Stomach (tissue), 8 donors: ENCODE measurements at regions not wholly inside any gene's neighbourhood (a gene's known extent, or its start where the extent isn't known, plus 50 kb on each side); places are given as distances from the start of the nearest gene placed in this dataset.

Experiments
- DNase-seq, 2 donors: peaks; one replicate each; pipeline versions ENCODE4 v3.0.0 to v3.0.0-alpha.2; 2013 to 2019
- H3K27ac ChIP-seq, 5 donors: fragments of 200-600 bp in 4 of 5; sonication (generic) in 4 of 5; one replicate each; pipeline ENCODE4 v1.5.1; 2013 to 2019; ENCODE audit warnings: mild to moderate bottlenecking in 1 of 5, moderate library complexity in 1 of 5
- H3K27me3 ChIP-seq, 3 donors: fragments of 200-600 bp; sonication (generic); one replicate each; pipeline ENCODE4 v1.5.1; 2017 to 2019; ENCODE audit warnings: mixed run types in 1 of 3
- H3K36me3 ChIP-seq, 4 donors: fragments of 200-600 bp; sonication (generic); 1 replicate in 3 of 4; 2 replicates in 1 of 4; pipeline ENCODE4 v1.5.1; 2016 to 2019
- H3K4me1 ChIP-seq, 4 donors: fragments of 200-600 bp; sonication (generic); one replicate each; pipeline ENCODE4 v1.5.1; 2016 to 2019
- H3K4me3 ChIP-seq, 4 donors: fragments of 200-600 bp; sonication (generic) in 3 of 4; one replicate each; pipeline ENCODE4 v1.5.1; 2016 to 2019; ENCODE audit warnings: mild to moderate bottlenecking in 1 of 4
- H3K9me3 ChIP-seq, 4 donors: fragments of 200-600 bp; sonication (generic); one replicate each; pipeline ENCODE4 v1.5.1; 2016 to 2019
- CTCF ChIP-seq, 7 experiments: fragments of 450-650 bp in 4 of 7; fragments of 200-600 bp in 3 of 7; sonication (generic) in 3 of 7; IDR thresholded peaks; one replicate each; pipeline ENCODE4 v1.5.1; 2016 to 2019; ENCODE audit warnings: antibody characterized with exemption in 7 of 7, control low read depth in 2 of 7, mild to moderate bottlenecking in 1 of 7
- EP300 ChIP-seq: sonication (generic); formaldehyde crosslinking; IDR thresholded peaks from one replicate; pipeline ENCODE4 v1.6.1; 2017; ENCODE audit warnings: antibody characterized with exemption
- POLR2A ChIP-seq, 4 donors: fragments of 450-650 bp; IDR thresholded peaks; one replicate each; pipeline ENCODE4 v1.6.1; 2016; ENCODE audit warnings: antibody characterized with exemption in 4 of 4, control low read depth in 2 of 4, mild to moderate bottlenecking in 1 of 4, moderate library complexity in 1 of 4
- POLR2AphosphoS5 ChIP-seq, 3 donors: sonication (generic); formaldehyde crosslinking; IDR thresholded peaks; one replicate each; pipeline ENCODE4 v1.6.1; 2016; ENCODE audit warnings: antibody characterized with exemption in 3 of 3
- whole genome bisulfite sequencing, 5 donors: extraction: QIAGEN DNeasy Blood & Tissue Kit in 3 of 5; methylation state at CpG; one replicate each; pipeline versions ENCODE4 v1.1.5 to v1.1.7; 2013 to 2018; 5-methylcytosine and 5-hydroxymethylcytosine counted together
- intact Hi-C: fragments of 100-400 bp; cut with DNase I; formaldehyde crosslinking; loops from one replicate; pipeline ENCODE4 v1.15.1; 2023; ENCODE audit warnings: low total_unique reads
- donor health status: healthy with polysubstance abuse.
- donor health status: Bipolar disorder and iron deficiency.
- donor health status: healthy.

GRCh38 chr11:127252321-127252720, 251.8 kb upstream of the KIRREL3 start:
- intact Hi-C loops = no loop called here
- no peaks in the 10 kb centered on the region for H3K36me3 ChIP-seq
- TF ChIP-seq EP300 = no peak
- no peak for TF ChIP-seq POLR2A (IDR thresholded peaks at IDR 0.05)
- no peak for TF ChIP-seq POLR2AphosphoS5 (IDR thresholded peaks at IDR 0.05)
- TF ChIP-seq CTCF (IDR thresholded peaks at IDR 0.05) = no peak
- H3K4me1 ChIP-seq = no peaks in the 10 kb centered on the region
- no peaks in the 10 kb centered on the region for H3K27me3 ChIP-seq
- no peak overlapping the region for H3K27ac ChIP-seq
- peak in 1 of 2 donors; percentile 5 for DNase-seq
- H3K4me3 ChIP-seq = no peak overlapping the region
- WGBS, 5 donors = 45 to 69% (median 54%) methylated on average over 2 to 3 of the region's 3 CpGs
- H3K9me3 ChIP-seq = no peaks in the 10 kb centered on the region

- no peaks in the 10 kb centered on the region for H3K36me3 ChIP-seq
- no peak overlapping the region for H3K27ac ChIP-seq
- H3K4me3 ChIP-seq = no peak overlapping the region
- intact Hi-C loops = no loop called here
- H3K9me3 ChIP-seq = no peaks in the 10 kb centered on the region
- WGBS, 5 donors = 88 to 96% (median 92%) methylated on average over 4 of the region's 4 CpGs
- H3K4me1 ChIP-seq = no peaks in the 10 kb centered on the region
- TF ChIP-seq CTCF (IDR thresholded peaks at IDR 0.05) = no peak
- TF ChIP-seq POLR2A (IDR thresholded peaks at IDR 0.05) = no peak
- no peak for TF ChIP-seq EP300
- no peak for TF ChIP-seq POLR2AphosphoS5 (IDR thresholded peaks at IDR 0.05)
- no peaks in the 10 kb centered on the region for H3K27me3 ChIP-seq
- no peak for DNase-seq
Measured at GRCh38 chr11:127249576-127249975, 249.0 kb upstream of the KIRREL3 start.

- H3K27ac ChIP-seq = no peak overlapping the region
- intact Hi-C loops = no loop called here
- peaks cover 0 to 8% (median 0%) of the 10 kb centered on the region in 3 donors for H3K27me3 ChIP-seq
- no peak overlapping the region for H3K4me3 ChIP-seq
- no peaks in the 10 kb centered on the region for H3K9me3 ChIP-seq
- DNase-seq = no peak
- 56 to 73% (median 64%) methylated on average over 3 of the region's 3 CpGs for WGBS, 5 donors
- H3K36me3 ChIP-seq = no peaks in the 10 kb centered on the region
- TF ChIP-seq POLR2AphosphoS5 (IDR thresholded peaks at IDR 0.05) (no peak), EP300 (no peak), POLR2A (IDR thresholded peaks at IDR 0.05) (no peak)
- H3K4me1 ChIP-seq = no peaks in the 10 kb centered on the region
Measured at GRCh38 chr11:127248476-127248875, 247.9 kb upstream of the KIRREL3 start.

DNA sequence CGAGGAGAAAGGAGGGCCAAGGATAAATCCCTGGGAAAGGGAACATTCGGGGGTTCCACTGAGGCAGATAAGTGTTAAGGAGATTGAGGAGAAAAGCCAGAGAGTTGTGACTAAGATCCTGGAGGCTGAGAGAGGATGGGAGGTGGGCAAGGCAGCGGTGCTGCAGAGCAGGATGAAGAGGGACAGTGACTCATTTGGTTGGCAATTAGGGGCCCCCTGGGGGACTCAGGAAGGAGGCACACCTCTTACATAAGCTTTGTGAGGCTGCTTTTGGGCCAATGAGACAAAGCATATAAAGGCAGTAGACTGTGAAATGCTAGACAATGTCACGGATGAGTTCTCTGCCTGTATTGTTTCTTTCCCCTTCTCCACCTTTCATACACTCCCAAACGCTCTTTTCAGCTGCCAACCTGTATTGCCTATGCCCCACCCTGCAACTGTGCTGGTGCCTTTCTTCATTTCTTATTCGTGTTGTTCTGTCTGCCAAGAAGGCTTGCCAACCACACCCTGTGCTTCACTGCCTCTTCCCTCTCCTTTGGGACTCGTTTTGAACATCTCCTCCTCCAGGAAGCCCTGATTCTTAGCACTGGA, 246.8 kb upstream of the KIRREL3 start:
- no peak for DNase-seq
- H3K4me1 ChIP-seq = no peaks in the 10 kb centered on the region
- H3K9me3 ChIP-seq = no peaks in the 10 kb centered on the region
- intact Hi-C loops = no loop called here
- H3K4me3 ChIP-seq = no peak overlapping the region
- peaks cover 0 to 17% (median 0%) of the 10 kb centered on the region in 3 donors for H3K27me3 ChIP-seq
- TF ChIP-seq EP300 (no peak), POLR2A (IDR thresholded peaks at IDR 0.05) (no peak), POLR2AphosphoS5 (IDR thresholded peaks at IDR 0.05) (no peak), CTCF (IDR thresholded peaks at IDR 0.05) (no peak)
- WGBS, 5 donors = 49 to 65% (median 52%) methylated on average over 7 of the region's 7 CpGs
- H3K36me3 ChIP-seq = no peaks in the 10 kb centered on the region
- no peak overlapping the region for H3K27ac ChIP-seq

GRCh38 chr11:127242676-127243075, 242.1 kb upstream of the KIRREL3 start:
- TF ChIP-seq EP300 (no peak), POLR2AphosphoS5 (IDR thresholded peaks at IDR 0.05) (no peak), CTCF (IDR thresholded peaks at IDR 0.05) (no peak), POLR2A (IDR thresholded peaks at IDR 0.05) (no peak)
- H3K4me3 ChIP-seq = no peak overlapping the region
- H3K36me3 ChIP-seq = no peaks in the 10 kb centered on the region
- peaks cover 0 to 17% (median 0%) of the 10 kb centered on the region in 3 donors for H3K27me3 ChIP-seq
- H3K4me1 ChIP-seq = no peaks in the 10 kb centered on the region
- DNase-seq = no peak
- H3K9me3 ChIP-seq = no peaks in the 10 kb centered on the region
- intact Hi-C loops = no loop called here
- WGBS, 5 donors = 49 to 70% (median 59%) methylated on average over 2 of the region's 2 CpGs
- H3K27ac ChIP-seq = no peak overlapping the region
